ENCODE measurements at regions not wholly inside any gene's neighbourhood (a gene's known extent, or its start where the extent isn't known, plus 50 kb on each side); places are given as distances from the start of the nearest gene placed in this dataset.
"Not testable (repeated sequence)": the region's sequence is repeated elsewhere in the genome, so short reads cannot be mapped to it uniquely, and the experiment has no call there.

- Histone ChIP-seq H3K4me3 (ENCODE audit: low read depth, low read length) (no peak overlapping the region), H3K27me3 (ENCODE audit: control insufficient read depth, insufficient read depth, low read length) (no peaks in the 10 kb centered on the region), H3K4me1 (ENCODE audit: control insufficient read depth, insufficient read depth, low read length) (no peaks in the 10 kb centered on the region), H3K36me3 (ENCODE audit: control insufficient read depth, insufficient read depth, low read length) (no peaks in the 10 kb centered on the region), H3K9me3 (ENCODE audit: control insufficient read depth, insufficient read depth, low read length) (no peaks in the 10 kb centered on the region), H3K27ac (ENCODE audit: low read depth, low read length) (no peak overlapping the region)
- no peak for DNase-seq (ENCODE audit: low read depth in 4 of 6, low spot score in 6 of 6)
- 84% methylated on average over 3 of the region's 3 CpGs for WGBS (ENCODE audit: insufficient coverage)
These were observed 137.8 kb upstream of the TSC22D1 start for GRCh38 chr13:44713788-44714469.

- no peaks in the 10 kb centered on the region for H3K27me3 ChIP-seq (ENCODE audit: control insufficient read depth, insufficient read depth, low read length)
- no peak for DNase-seq (ENCODE audit: low read depth in 4 of 6, low spot score in 6 of 6)
- H3K9me3 ChIP-seq (ENCODE audit: control insufficient read depth, insufficient read depth, low read length) = no peaks in the 10 kb centered on the region
- no peak overlapping the region for H3K27ac ChIP-seq (ENCODE audit: low read depth, low read length)
- H3K4me1 ChIP-seq (ENCODE audit: control insufficient read depth, insufficient read depth, low read length) = no peaks in the 10 kb centered on the region
- no CpG with 5 or more reads among the region's 1 CpG for WGBS (ENCODE audit: insufficient coverage)
- H3K36me3 ChIP-seq (ENCODE audit: control insufficient read depth, insufficient read depth, low read length) = no peaks in the 10 kb centered on the region
- H3K4me3 ChIP-seq (ENCODE audit: low read depth, low read length) = no peak overlapping the region
These were observed 135.6 kb upstream of the TSC22D1 start for GRCh38 chr13:44711706-44712105.

- WGBS (ENCODE audit: insufficient coverage) = no CpG with 5 or more reads among the region's 2 CpGs
- H3K27me3 ChIP-seq (ENCODE audit: control insufficient read depth, insufficient read depth, low read length) = no peaks in the 10 kb centered on the region
- no peak overlapping the region for H3K27ac ChIP-seq (ENCODE audit: low read depth, low read length)
- H3K4me3 ChIP-seq (ENCODE audit: low read depth, low read length) = no peak overlapping the region
- no peaks in the 10 kb centered on the region for H3K9me3 ChIP-seq (ENCODE audit: control insufficient read depth, insufficient read depth, low read length)
- no peaks in the 10 kb centered on the region for H3K36me3 ChIP-seq (ENCODE audit: control insufficient read depth, insufficient read depth, low read length)
- no peaks in the 10 kb centered on the region for H3K4me1 ChIP-seq (ENCODE audit: control insufficient read depth, insufficient read depth, low read length)
- DNase-seq (ENCODE audit: low read depth in 4 of 6, low spot score in 6 of 6) = no peak
These were observed 134.4 kb upstream of the TSC22D1 start for GRCh38 chr13:44710576-44710975.

GRCh38 chr13:44704811-44705210, 128.7 kb upstream of the TSC22D1 start:
- not testable (repeated sequence) for H3K36me3 ChIP-seq (ENCODE audit: control insufficient read depth, insufficient read depth, low read length); H3K27me3 ChIP-seq (ENCODE audit: control insufficient read depth, insufficient read depth, low read length); H3K9me3 ChIP-seq (ENCODE audit: control insufficient read depth, insufficient read depth, low read length); DNase-seq (ENCODE audit: low read depth in 4 of 6, low spot score in 6 of 6); H3K4me1 ChIP-seq (ENCODE audit: control insufficient read depth, insufficient read depth, low read length); H3K4me3 ChIP-seq (ENCODE audit: low read depth, low read length); H3K27ac ChIP-seq (ENCODE audit: low read depth, low read length)
- WGBS (ENCODE audit: insufficient coverage) = no CpG with 5 or more reads among the region's 3 CpGs

GRCh38 chr13:44703371-44703770, 127.2 kb upstream of the TSC22D1 start:
- Histone ChIP-seq H3K36me3 (ENCODE audit: control insufficient read depth, insufficient read depth, low read length) (no peaks in the 10 kb centered on the region), H3K27me3 (ENCODE audit: control insufficient read depth, insufficient read depth, low read length) (no peaks in the 10 kb centered on the region), H3K27ac (ENCODE audit: low read depth, low read length) (no peak overlapping the region), H3K9me3 (ENCODE audit: control insufficient read depth, insufficient read depth, low read length) (no peaks in the 10 kb centered on the region), H3K4me3 (ENCODE audit: low read depth, low read length) (no peak overlapping the region), H3K4me1 (ENCODE audit: control insufficient read depth, insufficient read depth, low read length) (no peaks in the 10 kb centered on the region)
- no peak for DNase-seq (ENCODE audit: low read depth in 4 of 6, low spot score in 6 of 6)
- WGBS (ENCODE audit: insufficient coverage) = 100% methylated on average over 1 of the region's 3 CpGs

- Histone ChIP-seq H3K4me3 (ENCODE audit: low read depth, low read length) (no peak overlapping the region), H3K27ac (ENCODE audit: low read depth, low read length) (no peak overlapping the region), H3K27me3 (ENCODE audit: control insufficient read depth, insufficient read depth, low read length) (no peaks in the 10 kb centered on the region), H3K4me1 (ENCODE audit: control insufficient read depth, insufficient read depth, low read length) (peaks cover 10% of the 10 kb centered on the region), H3K9me3 (ENCODE audit: control insufficient read depth, insufficient read depth, low read length) (no peaks in the 10 kb centered on the region), H3K36me3 (ENCODE audit: control insufficient read depth, insufficient read depth, low read length) (no peaks in the 10 kb centered on the region)
- DNase-seq (ENCODE audit: low read depth in 4 of 6, low spot score in 6 of 6) = peak; percentile 45 to 90 (median 55)
- 17% methylated on average over 3 of the region's 7 CpGs for WGBS (ENCODE audit: insufficient coverage)
These were observed 121.9 kb upstream of the TSC22D1 start for GRCh38 chr13:44698066-44698465.

- H3K27ac ChIP-seq (ENCODE audit: low read depth, low read length) = no peak overlapping the region
- no peaks in the 10 kb centered on the region for H3K27me3 ChIP-seq (ENCODE audit: control insufficient read depth, insufficient read depth, low read length)
- peak in 2 of 6 donors; percentile 28 to 39 for DNase-seq (ENCODE audit: low read depth in 4 of 6, low spot score in 6 of 6)
- H3K4me1 ChIP-seq (ENCODE audit: control insufficient read depth, insufficient read depth, low read length) = peaks cover 10% of the 10 kb centered on the region
- H3K9me3 ChIP-seq (ENCODE audit: control insufficient read depth, insufficient read depth, low read length) = no peaks in the 10 kb centered on the region
- no peak overlapping the region for H3K4me3 ChIP-seq (ENCODE audit: low read depth, low read length)
- no CpG with 5 or more reads among the region's 1 CpG for WGBS (ENCODE audit: insufficient coverage)
- no peaks in the 10 kb centered on the region for H3K36me3 ChIP-seq (ENCODE audit: control insufficient read depth, insufficient read depth, low read length)
These were observed 120.9 kb upstream of the TSC22D1 start for GRCh38 chr13:44697058-44697457.

- H3K27ac ChIP-seq (ENCODE audit: low read depth, low read length) = no peak overlapping the region
- H3K4me3 ChIP-seq (ENCODE audit: low read depth, low read length) = no peak overlapping the region
- H3K36me3 ChIP-seq (ENCODE audit: control insufficient read depth, insufficient read depth, low read length) = no peaks in the 10 kb centered on the region
- WGBS (ENCODE audit: insufficient coverage) = no CpG with 5 or more reads among the region's 2 CpGs
- no peaks in the 10 kb centered on the region for H3K27me3 ChIP-seq (ENCODE audit: control insufficient read depth, insufficient read depth, low read length)
- DNase-seq (ENCODE audit: low read depth in 4 of 6, low spot score in 6 of 6) = no peak
- H3K9me3 ChIP-seq (ENCODE audit: control insufficient read depth, insufficient read depth, low read length) = no peaks in the 10 kb centered on the region
- H3K4me1 ChIP-seq (ENCODE audit: control insufficient read depth, insufficient read depth, low read length) = peaks cover 10% of the 10 kb centered on the region
These were observed 119.4 kb upstream of the TSC22D1 start for GRCh38 chr13:44695520-44695919.

- no peaks in the 10 kb centered on the region for H3K27me3 ChIP-seq (ENCODE audit: control insufficient read depth, insufficient read depth, low read length)
- whole genome bisulfite sequencing (ENCODE audit: insufficient coverage) = 71% methylated on average over 5 of the region's 6 CpGs
- no peak overlapping the region for H3K4me3 ChIP-seq (ENCODE audit: low read depth, low read length)
- H3K4me1 ChIP-seq (ENCODE audit: control insufficient read depth, insufficient read depth, low read length) = peaks cover 10% of the 10 kb centered on the region
- no peaks in the 10 kb centered on the region for H3K36me3 ChIP-seq (ENCODE audit: control insufficient read depth, insufficient read depth, low read length)
- H3K9me3 ChIP-seq (ENCODE audit: control insufficient read depth, insufficient read depth, low read length) = no peaks in the 10 kb centered on the region
- H3K27ac ChIP-seq (ENCODE audit: low read depth, low read length) = no peak overlapping the region
- DNase-seq (ENCODE audit: low read depth in 4 of 6, low spot score in 6 of 6) = no peak
These were observed 118.7 kb upstream of the TSC22D1 start for GRCh38 chr13:44694842-44695241.

GRCh38 chr13:44694291-44694690, 118.2 kb upstream of the TSC22D1 start:
- H3K36me3 ChIP-seq (ENCODE audit: control insufficient read depth, insufficient read depth, low read length) = no peaks in the 10 kb centered on the region
- H3K27me3 ChIP-seq (ENCODE audit: control insufficient read depth, insufficient read depth, low read length) = no peaks in the 10 kb centered on the region
- peak in 2 of 6 donors; percentile 32 to 53 for DNase-seq (ENCODE audit: low read depth in 4 of 6, low spot score in 6 of 6)
- H3K4me3 ChIP-seq (ENCODE audit: low read depth, low read length) = no peak overlapping the region
- H3K4me1 ChIP-seq (ENCODE audit: control insufficient read depth, insufficient read depth, low read length) = peaks cover 10% of the 10 kb centered on the region
- no peak overlapping the region for H3K27ac ChIP-seq (ENCODE audit: low read depth, low read length)
- no peaks in the 10 kb centered on the region for H3K9me3 ChIP-seq (ENCODE audit: control insufficient read depth, insufficient read depth, low read length)

Data from spinal cord (tissue), 9 donors.